ENCODE measurements at regions not wholly inside any gene's neighbourhood (a gene's known extent, or its start where the extent isn't known, plus 50 kb on each side); places are given as distances from the start of the nearest gene placed in this dataset.

- Mint-ChIP-seq H3K36me3 (no peaks in the 10 kb centered on the region), H3K9me3 (no peaks in the 10 kb centered on the region), H3K4me3 (no peak overlapping the region), H3K4me1 (peaks cover 1 to 6% of the 10 kb centered on the region in 2 donors), H3K27ac (no peak overlapping the region), H3K27me3 (peaks cover 0 to 6% of the 10 kb centered on the region in 2 donors)
- ATAC-seq (replicated peaks) (no peak), DNase-seq (no peak)
These were observed 428.8 kb upstream of the ARID1B start for GRCh38 chr6:156348424-156348823.

DNA sequence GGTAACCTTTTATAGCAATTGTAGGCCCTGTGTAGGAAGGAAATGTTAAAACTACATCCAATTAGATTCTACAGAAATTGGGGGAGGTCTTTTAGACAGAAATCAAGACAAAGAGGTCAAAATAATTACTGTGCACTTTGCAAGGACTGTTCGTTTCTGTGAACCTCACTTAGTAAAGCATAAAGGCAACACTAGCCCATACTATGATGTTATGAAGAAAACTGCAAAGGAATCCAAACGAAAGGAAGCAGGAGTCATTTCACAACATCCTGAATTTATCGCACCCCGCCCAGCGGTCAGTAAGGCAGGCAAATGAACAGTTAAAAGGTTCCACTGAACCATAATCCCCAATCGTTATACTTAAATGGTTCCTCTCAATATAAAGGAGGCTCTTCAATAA is 429.5 kb upstream of the ARID1B start:
- no peak overlapping the region for H3K27ac Mint-ChIP-seq
- H3K27me3 Mint-ChIP-seq, result peaks cover 0 to 6% of the 10 kb centered on the region in 2 donors
- no peaks in the 10 kb centered on the region for H3K9me3 Mint-ChIP-seq
- ATAC-seq (replicated peaks) (no peak), DNase-seq (no peak)
- no peak overlapping the region for H3K4me3 Mint-ChIP-seq
- H3K4me1 Mint-ChIP-seq, result peaks cover 1 to 6% of the 10 kb centered on the region in 2 donors
- H3K36me3 Mint-ChIP-seq, result no peaks in the 10 kb centered on the region

GRCh38 chr6:156347246-156347645 is 429.9 kb upstream of the ARID1B start:
- DNase-seq, result no peak
- H3K4me3 Mint-ChIP-seq, result no peak overlapping the region
- no peak overlapping the region for H3K27ac Mint-ChIP-seq
- H3K27me3 Mint-ChIP-seq, result peaks cover 0 to 6% of the 10 kb centered on the region in 2 donors
- no peaks in the 10 kb centered on the region for H3K9me3 Mint-ChIP-seq
- no peaks in the 10 kb centered on the region for H3K36me3 Mint-ChIP-seq
- no peak for ATAC-seq (replicated peaks)
- H3K4me1 Mint-ChIP-seq, result peaks cover 1 to 6% of the 10 kb centered on the region in 2 donors

DNA sequence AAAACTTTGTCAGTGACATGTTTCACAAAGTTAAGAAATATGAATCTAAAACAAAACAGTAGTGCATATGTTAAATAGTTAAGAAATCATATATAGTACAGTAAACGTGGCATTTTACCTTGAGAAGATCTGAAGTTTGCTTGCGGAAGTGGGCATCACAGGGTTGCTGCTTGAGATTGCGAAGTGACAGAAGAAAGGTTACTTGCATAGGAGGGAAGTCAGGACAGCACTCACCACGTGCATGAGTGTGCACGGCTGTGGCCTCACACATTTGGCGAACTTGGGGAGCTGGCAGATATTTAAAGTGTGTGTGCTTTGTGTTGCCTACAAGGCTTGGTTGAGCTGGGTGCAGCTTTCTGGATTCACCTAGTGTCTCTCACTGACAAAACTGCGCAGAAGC is 431.5 kb upstream of the ARID1B start:
- H3K4me3 Mint-ChIP-seq, result no peak overlapping the region
- no peak for ATAC-seq (replicated peaks)
- H3K9me3 Mint-ChIP-seq, result no peaks in the 10 kb centered on the region
- H3K36me3 Mint-ChIP-seq, result no peaks in the 10 kb centered on the region
- no peak overlapping the region for H3K27ac Mint-ChIP-seq
- H3K4me1 Mint-ChIP-seq, result peaks cover 1 to 6% of the 10 kb centered on the region in 2 donors
- H3K27me3 Mint-ChIP-seq, result peaks cover 0 to 6% of the 10 kb centered on the region in 2 donors
- no peak for DNase-seq

- Mint-ChIP-seq H3K36me3 (no peaks in the 10 kb centered on the region), H3K4me3 (no peak overlapping the region), H3K4me1 (peaks cover 1 to 6% of the 10 kb centered on the region in 2 donors), H3K9me3 (no peaks in the 10 kb centered on the region), H3K27ac (no peak overlapping the region), H3K27me3 (peaks cover 0 to 5% of the 10 kb centered on the region in 2 donors)
- DNase-seq (no peak), ATAC-seq (replicated peaks) (no peak)
These were observed 432.7 kb upstream of the ARID1B start for GRCh38 chr6:156344491-156344890.

GRCh38 chr6:156337801-156338200 is 439.4 kb upstream of the ARID1B start:
- Mint-ChIP-seq H3K36me3 (peaks cover 0 to 6% of the 10 kb centered on the region in 2 donors), H3K4me3 (no peak overlapping the region), H3K27ac (no peak overlapping the region), H3K9me3 (peaks cover 6 to 8% of the 10 kb centered on the region in 2 donors), H3K4me1 (peaks cover 6 to 17% of the 10 kb centered on the region in 2 donors), H3K27me3 (peaks cover 0 to 4% of the 10 kb centered on the region in 2 donors)
- DNase-seq (no peak), ATAC-seq (replicated peaks) (no peak)

DNA sequence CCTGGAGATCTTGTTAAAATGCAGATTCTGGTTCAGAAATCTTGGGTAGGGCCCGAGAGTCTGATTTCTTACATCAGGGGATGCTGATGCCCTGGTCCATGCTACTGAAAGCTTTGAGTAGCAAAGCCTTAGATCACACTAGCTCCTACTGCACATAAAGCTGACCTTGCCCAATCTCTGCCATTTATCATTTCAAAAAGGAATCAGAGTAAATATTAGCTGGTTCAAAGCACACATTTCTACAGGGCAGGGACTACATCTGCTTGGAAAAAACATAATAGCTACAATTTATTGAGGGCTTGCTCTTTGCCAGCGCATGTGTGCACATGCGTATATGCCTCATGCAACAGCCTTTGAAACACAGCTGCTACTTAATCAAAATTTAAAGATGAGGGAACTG is 440.4 kb upstream of the ARID1B start:
- peaks cover 0 to 4% of the 10 kb centered on the region in 2 donors for H3K27me3 Mint-ChIP-seq
- DNase-seq (no peak), ATAC-seq (replicated peaks) (no peak)
- peaks cover 4 to 10% of the 10 kb centered on the region in 2 donors for H3K36me3 Mint-ChIP-seq
- no peak overlapping the region for H3K4me3 Mint-ChIP-seq
- peaks cover 11 to 12% of the 10 kb centered on the region in 2 donors for H3K9me3 Mint-ChIP-seq
- no peak overlapping the region for H3K27ac Mint-ChIP-seq
- H3K4me1 Mint-ChIP-seq, result peaks cover 6 to 17% of the 10 kb centered on the region in 2 donors

DNA sequence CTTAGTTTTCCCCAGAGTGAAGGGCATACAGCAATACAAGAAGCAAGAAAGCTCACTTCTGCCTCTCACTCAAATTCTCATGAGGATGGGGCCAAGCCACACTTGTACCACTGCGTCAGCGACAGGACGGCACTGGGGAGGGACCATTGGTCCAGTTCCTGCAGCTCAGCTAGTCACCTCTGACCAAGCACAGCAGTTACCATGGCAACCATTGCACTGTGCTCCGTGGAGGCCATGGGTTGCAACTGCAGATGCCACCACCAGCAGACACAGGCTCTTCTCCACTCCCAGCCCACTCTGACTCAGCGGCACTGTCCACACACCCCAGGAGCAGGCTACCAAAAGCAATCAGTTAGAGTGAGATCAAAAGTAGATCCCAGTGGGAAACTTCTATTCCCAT is 441.1 kb upstream of the ARID1B start:
- Mint-ChIP-seq H3K9me3 (peaks cover 11 to 16% of the 10 kb centered on the region in 2 donors), H3K27me3 (peaks cover 0 to 4% of the 10 kb centered on the region in 2 donors)
- peak; percentile 33 to 36 for ATAC-seq (replicated peaks)

DNA sequence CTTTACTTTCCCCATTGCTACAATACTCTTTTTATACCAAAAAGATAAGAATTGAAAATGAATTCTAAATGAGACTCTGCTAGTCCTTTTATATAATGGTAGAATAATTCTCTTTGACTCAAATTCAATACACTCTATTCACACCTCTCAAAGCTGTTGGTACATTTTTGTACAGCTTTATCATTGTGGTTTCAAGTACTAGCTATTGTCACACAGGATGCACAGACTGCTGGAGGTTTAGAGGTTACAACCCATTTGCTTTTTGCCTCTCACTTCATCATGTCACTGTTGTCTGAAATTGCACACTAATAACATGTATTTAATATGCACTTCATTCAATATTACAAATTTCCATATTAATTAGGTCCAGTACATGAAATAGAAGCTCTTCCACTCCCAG is 442.2 kb upstream of the ARID1B start:
- no peak overlapping the region for H3K4me3 Mint-ChIP-seq
- DNase-seq (no peak), ATAC-seq (replicated peaks) (no peak)
- no peak overlapping the region for H3K27ac Mint-ChIP-seq
- H3K27me3 Mint-ChIP-seq, result peaks cover 0 to 4% of the 10 kb centered on the region in 2 donors
- peaks cover 7 to 18% of the 10 kb centered on the region in 2 donors for H3K36me3 Mint-ChIP-seq
- peaks cover 15 to 16% of the 10 kb centered on the region in 2 donors for H3K9me3 Mint-ChIP-seq
- H3K4me1 Mint-ChIP-seq, result peaks cover 6 to 17% of the 10 kb centered on the region in 2 donors

More for the DNA sequence above, 441.1 kb upstream of the ARID1B start:
- Mint-ChIP-seq H3K36me3 (peaks cover 7 to 16% of the 10 kb centered on the region in 2 donors), H3K4me1 (peaks cover 6 to 17% of the 10 kb centered on the region in 2 donors), H3K4me3 (no peak overlapping the region), H3K27ac (no peak overlapping the region)
- no peak for DNase-seq

DNA sequence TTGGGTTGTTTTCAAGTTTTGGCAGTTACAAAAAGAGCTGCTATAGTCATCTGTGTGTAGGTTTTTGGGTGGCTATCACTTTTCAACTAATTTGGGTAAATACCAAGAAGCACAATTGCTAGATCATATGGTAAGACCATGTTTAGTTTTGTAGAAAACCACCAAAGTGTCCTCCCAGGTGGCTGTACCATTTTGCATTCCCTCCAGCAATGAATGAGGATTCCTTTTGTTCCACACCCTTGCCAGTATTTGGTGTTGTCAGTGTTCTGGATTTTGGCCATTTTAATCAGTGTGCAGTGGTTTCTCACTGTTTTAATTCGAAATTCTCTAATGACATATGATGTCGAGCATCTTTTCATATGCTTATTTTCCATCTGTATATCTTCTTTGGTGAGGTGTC is 457.5 kb upstream of the ARID1B start:
- no peaks in the 10 kb centered on the region for H3K4me1 Mint-ChIP-seq
- peaks cover 0 to 3% of the 10 kb centered on the region in 2 donors for H3K27me3 Mint-ChIP-seq

GRCh38 chr6:156316583-156317125 is 460.5 kb upstream of the ARID1B start:
- peaks cover 0 to 2% of the 10 kb centered on the region in 2 donors for H3K4me1 Mint-ChIP-seq
- peaks cover 0 to 3% of the 10 kb centered on the region in 2 donors for H3K27me3 Mint-ChIP-seq
- no peak overlapping the region for H3K27ac Mint-ChIP-seq
- no peaks in the 10 kb centered on the region for H3K36me3 Mint-ChIP-seq
- ATAC-seq (replicated peaks), result no peak
- H3K4me3 Mint-ChIP-seq, result no peak overlapping the region
- H3K9me3 Mint-ChIP-seq, result peaks cover 2 to 3% of the 10 kb centered on the region in 2 donors
- no peak for DNase-seq

More for the DNA sequence above, 457.5 kb upstream of the ARID1B start:
- Mint-ChIP-seq H3K36me3 (no peaks in the 10 kb centered on the region), H3K27ac (no peak overlapping the region), H3K9me3 (peaks cover 0 to 4% of the 10 kb centered on the region in 2 donors), H3K4me3 (no peak overlapping the region)
- ATAC-seq (replicated peaks) (no peak), DNase-seq (no peak)

DNA sequence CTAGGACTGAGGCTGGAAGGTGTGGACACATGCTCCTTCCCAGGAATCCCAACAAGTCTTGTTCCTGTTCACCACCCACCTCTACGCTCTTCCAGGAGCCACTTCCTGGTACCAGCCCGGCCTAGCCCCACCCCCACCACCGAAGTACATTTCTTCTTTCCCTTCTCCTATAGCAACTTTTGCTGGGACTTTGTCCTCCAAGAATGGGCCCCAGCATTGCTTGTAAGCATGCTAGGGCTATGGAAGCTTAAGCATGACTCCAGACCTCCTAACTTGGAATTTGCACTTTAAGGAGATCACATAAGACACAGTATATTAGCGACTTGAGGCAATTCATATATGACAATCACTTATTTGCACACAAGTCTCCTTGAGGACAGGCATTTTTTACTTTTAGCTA is 462.0 kb upstream of the ARID1B start:
- Mint-ChIP-seq H3K36me3 (no peaks in the 10 kb centered on the region), H3K9me3 (peaks cover 2 to 3% of the 10 kb centered on the region in 2 donors), H3K4me3 (no peak overlapping the region), H3K27ac (no peak overlapping the region), H3K27me3 (peaks cover 0 to 3% of the 10 kb centered on the region in 2 donors), H3K4me1 (peaks cover 0 to 2% of the 10 kb centered on the region in 2 donors)
- no peak for DNase-seq
- no peak for ATAC-seq (replicated peaks)

DNA sequence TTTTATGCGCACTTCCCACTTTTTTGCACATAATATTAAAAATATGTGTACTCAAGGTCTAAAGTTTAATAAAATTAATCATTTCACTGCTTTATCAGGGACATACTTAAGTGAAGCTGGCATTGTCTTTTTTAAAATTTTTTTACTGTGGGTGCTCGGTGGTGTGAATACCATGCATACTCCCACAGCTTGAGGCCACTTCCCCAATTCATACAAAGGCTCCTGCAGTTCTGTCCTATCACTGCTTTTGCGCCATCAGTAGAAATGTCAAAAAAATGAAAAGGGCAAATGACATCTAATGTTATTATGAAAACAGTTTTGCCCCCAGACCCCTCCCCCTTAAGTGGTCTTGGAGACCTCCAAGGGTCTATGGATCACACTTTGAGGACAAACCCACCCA is 464.1 kb upstream of the ARID1B start:
- H3K9me3 Mint-ChIP-seq, result peaks cover 2 to 3% of the 10 kb centered on the region in 2 donors
- ATAC-seq (replicated peaks), result peak; percentile 60 to 69
- peaks cover 0 to 4% of the 10 kb centered on the region in 2 donors for H3K4me1 Mint-ChIP-seq

DNA sequence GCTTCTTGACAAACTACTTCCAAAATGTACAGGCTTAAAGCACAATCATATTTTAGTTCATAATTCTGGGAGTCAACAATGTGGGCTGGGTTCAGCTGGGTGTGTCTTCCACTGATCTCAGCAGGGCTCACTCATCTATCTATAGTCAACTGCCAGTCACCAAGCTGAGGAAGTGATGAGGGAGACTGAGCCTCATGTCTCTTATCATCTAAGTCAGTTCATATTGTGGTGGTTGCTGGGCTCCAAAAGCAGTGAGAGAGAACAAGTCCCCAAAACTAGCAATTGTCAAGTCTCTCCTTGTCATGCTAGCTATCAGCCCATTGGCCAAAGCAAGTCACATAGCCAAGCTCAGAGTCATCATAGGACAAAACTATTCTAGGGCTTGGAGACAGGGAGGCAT is 465.9 kb upstream of the ARID1B start:
- ATAC-seq (replicated peaks) (no peak), DNase-seq (no peak)
- Mint-ChIP-seq H3K9me3 (peaks cover 2 to 3% of the 10 kb centered on the region in 2 donors), H3K4me1 (peaks cover 0 to 4% of the 10 kb centered on the region in 2 donors), H3K36me3 (no peaks in the 10 kb centered on the region), H3K4me3 (no peak overlapping the region), H3K27me3 (no peaks in the 10 kb centered on the region), H3K27ac (no peak overlapping the region)

More for the DNA sequence above, 464.1 kb upstream of the ARID1B start:
- H3K4me3 Mint-ChIP-seq, result no peak overlapping the region
- no peaks in the 10 kb centered on the region for H3K36me3 Mint-ChIP-seq
- DNase-seq, result no peak
- peaks cover 0 to 2% of the 10 kb centered on the region in 2 donors for H3K27me3 Mint-ChIP-seq
- no peak overlapping the region for H3K27ac Mint-ChIP-seq

DNA sequence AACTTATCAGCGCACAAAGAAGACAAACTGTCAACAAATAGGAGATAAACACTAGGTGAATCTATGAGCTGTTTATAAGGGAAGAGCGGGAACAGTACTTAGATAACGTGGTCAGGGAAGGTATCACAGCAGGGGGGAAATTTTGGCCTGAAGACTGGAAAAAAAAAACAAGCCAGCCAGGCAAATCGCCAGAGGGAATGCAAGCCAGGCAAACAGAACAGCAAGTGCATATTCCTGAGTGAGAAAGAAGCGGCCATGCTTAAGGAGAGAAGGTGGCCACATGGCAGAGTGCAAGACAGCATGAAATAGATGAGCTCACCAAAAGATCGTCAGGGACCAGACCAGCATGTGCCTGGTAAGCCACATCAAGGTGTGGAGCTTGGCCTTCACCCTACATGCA is 466.5 kb upstream of the ARID1B start:
- no peak for ATAC-seq (replicated peaks)
- Mint-ChIP-seq H3K27me3 (no peaks in the 10 kb centered on the region), H3K9me3 (peaks cover 2 to 3% of the 10 kb centered on the region in 2 donors), H3K4me1 (peaks cover 0 to 4% of the 10 kb centered on the region in 2 donors), H3K4me3 (no peak overlapping the region), H3K27ac (no peak overlapping the region), H3K36me3 (no peaks in the 10 kb centered on the region)
- DNase-seq, result no peak
